ENCODE measurements at regions not wholly inside any gene's neighbourhood (a gene's known extent, or its start where the extent isn't known, plus 50 kb on each side); places are given as distances from the start of the nearest gene placed in this dataset.

GRCh38 chr2:83994633-83995179 is 464.4 kb downstream of the SUCLG1 start:
- no peak for ATAC-seq (ENCODE audit: poor library complexity)
- H3K4me3 Mint-ChIP-seq: no peak overlapping the region
- Histone ChIP-seq H3K27me3 (ENCODE audit: control insufficient read depth in 1 of 2, insufficient read depth in 2 of 2, low read length in 2 of 2) (peaks cover 0 to 3% of the 10 kb centered on the region in 2 experiments), H3K4me3 (ENCODE audit: low read length) (no peak overlapping the region), H3K36me3 (ENCODE audit: insufficient read depth, low read length) (no peaks in the 10 kb centered on the region), H3K27ac (ENCODE audit: low read depth in 1 of 2, low read length in 2 of 2) (no peak overlapping the region), H3K4me1 (ENCODE audit: insufficient read depth, low read length) (no peaks in the 10 kb centered on the region), H3K9me3 (ENCODE audit: control insufficient read depth in 1 of 2, insufficient read depth in 1 of 2, low read length in 2 of 2) (no peaks in the 10 kb centered on the region)
- H3K27me3 Mint-ChIP-seq: peaks cover 32% of the 10 kb centered on the region
- H3K36me3 Mint-ChIP-seq (ENCODE audit: low read depth): no peaks in the 10 kb centered on the region
- no peak for DNase-seq
- H3K4me1 Mint-ChIP-seq (ENCODE audit: low read depth): no peaks in the 10 kb centered on the region
- no peak overlapping the region for H3K27ac Mint-ChIP-seq
- intact Hi-C loops (cut with DNase I, micrococcal nuclease): no loop called here
- ChIA-PET CTCF (no interaction called here), POLR2A (no interaction called here)
- no peak for TF ChIP-seq CTCF (IDR thresholded peaks at IDR 0.05)
- peaks cover 5% of the 10 kb centered on the region for H3K9me3 Mint-ChIP-seq

GRCh38 chr2:83993873-83994632 is 465.0 kb downstream of the SUCLG1 start:
- Mint-ChIP-seq H3K4me3 (no peak overlapping the region), H3K4me1 (ENCODE audit: low read depth) (no peaks in the 10 kb centered on the region), H3K27me3 (peaks cover 28% of the 10 kb centered on the region), H3K27ac (no peak overlapping the region), H3K9me3 (peaks cover 5% of the 10 kb centered on the region), H3K36me3 (ENCODE audit: low read depth) (no peaks in the 10 kb centered on the region)
- intact Hi-C loops (cut with DNase I, micrococcal nuclease): no loop called here
- Histone ChIP-seq H3K9me3 (ENCODE audit: control insufficient read depth in 1 of 2, insufficient read depth in 1 of 2, low read length in 2 of 2) (no peaks in the 10 kb centered on the region), H3K27me3 (ENCODE audit: control insufficient read depth in 1 of 2, insufficient read depth in 2 of 2, low read length in 2 of 2) (peaks cover 0 to 3% of the 10 kb centered on the region in 2 experiments), H3K4me3 (ENCODE audit: low read length) (no peak overlapping the region), H3K4me1 (ENCODE audit: insufficient read depth, low read length) (no peaks in the 10 kb centered on the region), H3K27ac (ENCODE audit: low read depth in 1 of 2, low read length in 2 of 2) (no peak overlapping the region), H3K36me3 (ENCODE audit: insufficient read depth, low read length) (no peaks in the 10 kb centered on the region)
- no peak for ATAC-seq (ENCODE audit: poor library complexity)
- no peak for DNase-seq
- ChIA-PET CTCF (no interaction called here), POLR2A (no interaction called here)
- no peak for TF ChIP-seq CTCF (IDR thresholded peaks at IDR 0.05)

GRCh38 chr2:83991992-83992391 is 467.1 kb downstream of the SUCLG1 start:
- Histone ChIP-seq H3K27ac (ENCODE audit: low read depth in 1 of 2, low read length in 2 of 2) (no peak overlapping the region), H3K27me3 (ENCODE audit: control insufficient read depth in 1 of 2, insufficient read depth in 2 of 2, low read length in 2 of 2) (peaks cover 0 to 3% of the 10 kb centered on the region in 2 experiments), H3K9me3 (ENCODE audit: control insufficient read depth in 1 of 2, insufficient read depth in 1 of 2, low read length in 2 of 2) (no peaks in the 10 kb centered on the region), H3K36me3 (ENCODE audit: insufficient read depth, low read length) (no peaks in the 10 kb centered on the region), H3K4me1 (ENCODE audit: insufficient read depth, low read length) (no peaks in the 10 kb centered on the region), H3K4me3 (ENCODE audit: low read length) (no peak overlapping the region)
- H3K4me3 Mint-ChIP-seq: no peak overlapping the region
- H3K9me3 Mint-ChIP-seq: peaks cover 6% of the 10 kb centered on the region
- DNase-seq (no peak), ATAC-seq (ENCODE audit: poor library complexity) (no peak)
- peaks cover 14% of the 10 kb centered on the region for H3K27me3 Mint-ChIP-seq
- ChIA-PET POLR2A (no interaction called here), CTCF (interaction anchor here (1.1 kb wide), 1 partner anchor 18 kb away, joined by 3 read pairs; no protein-coding TSS in a partner anchor)
- no peaks in the 10 kb centered on the region for H3K36me3 Mint-ChIP-seq (ENCODE audit: low read depth)
- intact Hi-C loops (cut with DNase I, micrococcal nuclease): no loop called here
- TF ChIP-seq CTCF (IDR thresholded peaks at IDR 0.05): no peak
- no peaks in the 10 kb centered on the region for H3K4me1 Mint-ChIP-seq (ENCODE audit: low read depth)
- no peak overlapping the region for H3K27ac Mint-ChIP-seq
